Keratinocyte (primary cell): ENCODE measurements at regions not wholly inside any gene's neighbourhood (a gene's known extent, or its start where the extent isn't known, plus 50 kb on each side); places are given as distances from the start of the nearest gene placed in this dataset.

ENCODE experiments used
- EZH2 ChIP-seq: IDR thresholded peaks from one replicate; pipeline ENCODE4 v1.6.1; 2012; ENCODE audit warnings: inconsistent platforms, mild to moderate bottlenecking, low read length, moderate library complexity
- TF ChIP-seq, protein P1 (sequence below), 3 experiments: IDR thresholded peaks in 1 of 3; conservative IDR thresholded peaks in 1 of 3; optimal IDR thresholded peaks in 1 of 3; 2 replicates in 2 of 3; 3 replicates in 1 of 3; pipeline versions ENCODE3 to v1.5.1; 2011; ENCODE audit warnings: low read length in 3 of 3, mild to moderate bottlenecking in 3 of 3, moderate library complexity in 2 of 3, control low read depth in 1 of 3, inconsistent platforms in 1 of 3; ENCODE audit not compliant: insufficient read depth in 2 of 3; ENCODE audit errors: extremely low read depth in 1 of 3

DNA sequence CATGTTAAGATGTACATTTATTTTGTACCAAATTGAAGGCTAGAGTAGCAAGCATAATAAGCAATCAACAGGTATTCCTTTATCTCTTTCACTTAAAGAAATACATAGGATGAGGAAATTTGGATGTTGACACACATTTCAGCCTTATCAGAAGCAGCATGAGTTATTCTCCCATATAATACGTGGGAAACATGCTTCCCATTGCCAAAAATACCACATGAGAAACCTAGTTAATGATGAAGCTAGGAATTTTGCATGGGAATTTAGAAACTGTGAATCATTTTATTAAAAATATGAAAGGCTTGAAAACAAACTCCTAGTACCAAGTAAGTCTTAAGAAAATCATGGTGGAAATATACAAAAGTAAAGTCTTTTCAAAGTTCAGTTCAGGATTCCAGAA lies 751.8 kb downstream of the TSN start:
- TF ChIP-seq, protein P1, sequence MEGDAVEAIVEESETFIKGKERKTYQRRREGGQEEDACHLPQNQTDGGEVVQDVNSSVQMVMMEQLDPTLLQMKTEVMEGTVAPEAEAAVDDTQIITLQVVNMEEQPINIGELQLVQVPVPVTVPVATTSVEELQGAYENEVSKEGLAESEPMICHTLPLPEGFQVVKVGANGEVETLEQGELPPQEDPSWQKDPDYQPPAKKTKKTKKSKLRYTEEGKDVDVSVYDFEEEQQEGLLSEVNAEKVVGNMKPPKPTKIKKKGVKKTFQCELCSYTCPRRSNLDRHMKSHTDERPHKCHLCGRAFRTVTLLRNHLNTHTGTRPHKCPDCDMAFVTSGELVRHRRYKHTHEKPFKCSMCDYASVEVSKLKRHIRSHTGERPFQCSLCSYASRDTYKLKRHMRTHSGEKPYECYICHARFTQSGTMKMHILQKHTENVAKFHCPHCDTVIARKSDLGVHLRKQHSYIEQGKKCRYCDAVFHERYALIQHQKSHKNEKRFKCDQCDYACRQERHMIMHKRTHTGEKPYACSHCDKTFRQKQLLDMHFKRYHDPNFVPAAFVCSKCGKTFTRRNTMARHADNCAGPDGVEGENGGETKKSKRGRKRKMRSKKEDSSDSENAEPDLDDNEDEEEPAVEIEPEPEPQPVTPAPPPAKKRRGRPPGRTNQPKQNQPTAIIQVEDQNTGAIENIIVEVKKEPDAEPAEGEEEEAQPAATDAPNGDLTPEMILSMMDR (optimal IDR thresholded peaks at IDR 0.05 in 1 of 3, IDR thresholded peaks at IDR 0.05 in 1 of 3, conservative IDR thresholded peaks at IDR 0.05 in 1 of 3; ENCODE audit: extremely low read depth in 1 of 3, insufficient read depth in 2 of 3, low read length in 3 of 3), result no peak
- TF ChIP-seq EZH2, result no peak
